Activated CD8-positive, alpha-beta memory T cell treated with anti-CD3 and anti-CD28 coated beads, Interleukin-2, amount 10 ng/mL, durations not matched to agents 7 days and 5 days (primary cell): ENCODE measurements at regions not wholly inside any gene's neighbourhood (a gene's known extent, or its start where the extent isn't known, plus 50 kb on each side); places are given as distances from the start of the nearest gene placed in this dataset.

Source experiments
- ATAC-seq: fragments of 150-1000 bp; cut with Tn5 transposase; one replicate; pipeline ENCODE4 v1.10.0; 2021; ENCODE audit warnings: moderate library complexity
- CTCF ChIA-PET: fragments of 350-600 bp; sonication (Branson Sonifier 250); formaldehyde crosslinking; loops from one replicate; lab custom pipeline; 2021; ENCODE audit warnings: antibody characterized with exemption; lab: Charles Lee
- DNase-seq: peaks from one replicate; pipeline ENCODE4 v3.0.0-alpha.2; 2020
- H3K27ac Mint-ChIP-seq: one replicate; pipeline ENCODE4 v1.8.0; 2021; ENCODE audit warnings: mild to moderate bottlenecking, mixed read lengths
- H3K27me3 Mint-ChIP-seq: one replicate; pipeline ENCODE4 v1.8.0; 2021; ENCODE audit warnings: mixed read lengths
- H3K36me3 Mint-ChIP-seq: one replicate; pipeline ENCODE4 v1.8.0; 2021; ENCODE audit warnings: mild to moderate bottlenecking, mixed read lengths
- H3K4me1 Mint-ChIP-seq: one replicate; pipeline ENCODE4 v1.8.0; 2021; ENCODE audit warnings: mixed read lengths
- H3K4me3 Mint-ChIP-seq: one replicate; pipeline ENCODE4 v1.8.0; 2021; ENCODE audit warnings: mild to moderate bottlenecking, moderate library complexity, mixed read lengths
- H3K9me3 Mint-ChIP-seq: one replicate; pipeline ENCODE4 v1.8.0; 2022; ENCODE audit warnings: low read depth, mixed read lengths

DNA sequence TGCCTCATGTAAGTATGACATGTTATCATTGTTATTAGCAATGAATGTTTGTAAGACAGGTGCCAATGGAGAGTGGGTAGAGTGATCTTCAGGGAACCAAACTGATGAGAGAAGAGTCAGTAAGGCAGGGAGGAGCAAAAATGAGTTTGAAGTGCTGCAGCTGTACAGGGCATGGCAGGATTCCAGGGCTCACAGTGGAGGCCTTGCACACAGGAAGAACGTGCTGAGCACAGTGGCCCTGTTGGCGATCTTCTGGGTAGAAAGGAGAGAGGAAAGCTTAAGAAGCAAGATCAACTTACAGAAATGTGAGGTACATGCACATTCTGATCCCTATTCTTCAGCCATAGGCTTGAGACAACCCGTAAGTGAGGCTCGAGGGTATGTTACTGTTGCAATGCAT, 219.3 kb upstream of the TMEM45B start:
- Mint-ChIP-seq H3K27ac (no peak overlapping the region), H3K4me3 (no peak overlapping the region), H3K4me1 (no peaks in the 10 kb centered on the region), H3K9me3 (peaks cover 4% of the 10 kb centered on the region), H3K27me3 (peaks cover 3% of the 10 kb centered on the region), H3K36me3 (no peaks in the 10 kb centered on the region)
- no peak for ATAC-seq
- CTCF ChIA-PET: no interaction called here
- DNase-seq: no peak

DNA sequence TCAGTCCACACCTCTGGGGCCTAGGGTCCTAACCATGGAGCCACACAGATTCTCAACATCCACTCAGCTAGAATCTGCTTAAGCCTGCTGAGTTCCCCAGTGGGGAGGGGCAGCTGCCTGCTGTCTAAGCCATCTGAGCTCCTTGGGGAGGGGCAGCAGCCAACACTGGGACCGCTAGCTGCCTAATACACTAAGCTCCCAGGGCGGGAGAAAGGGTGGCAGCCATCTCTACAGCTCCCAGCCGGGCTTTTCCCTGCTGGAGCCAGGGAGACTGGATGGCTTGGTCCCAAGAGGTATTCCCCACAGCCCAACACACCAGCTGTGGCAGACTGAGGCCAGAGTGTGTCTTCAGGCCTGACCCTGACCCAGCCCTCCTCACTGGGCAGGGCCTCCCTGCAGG, 217.3 kb upstream of the TMEM45B start:
- H3K27me3 Mint-ChIP-seq: peaks cover 5% of the 10 kb centered on the region
- H3K4me3 Mint-ChIP-seq: no peak overlapping the region
- H3K9me3 Mint-ChIP-seq: peaks cover 4% of the 10 kb centered on the region
- no peak for DNase-seq
- CTCF ChIA-PET: no interaction called here
- H3K4me1 Mint-ChIP-seq: no peaks in the 10 kb centered on the region
- ATAC-seq: no peak
- H3K27ac Mint-ChIP-seq: no peak overlapping the region
- no peaks in the 10 kb centered on the region for H3K36me3 Mint-ChIP-seq

DNA sequence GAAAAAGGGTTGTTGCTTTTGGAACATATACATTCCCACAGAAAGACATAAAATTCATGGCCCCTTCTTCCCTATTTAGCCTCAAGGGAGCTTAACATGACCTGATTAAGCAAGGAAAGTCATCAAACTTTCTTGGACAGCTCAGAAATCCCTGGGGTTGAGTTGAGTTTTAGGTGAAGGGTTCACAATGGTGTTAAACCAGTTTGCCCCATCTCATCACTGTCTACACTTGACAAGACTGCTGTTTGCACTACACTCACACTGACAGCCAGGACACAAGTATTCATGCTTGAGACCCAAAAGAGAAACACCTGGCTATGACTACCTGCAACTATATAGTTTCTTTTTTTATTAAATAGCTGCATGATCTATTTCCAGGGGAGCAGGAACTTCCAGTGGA, 209.8 kb upstream of the TMEM45B start:
- no peak overlapping the region for H3K4me3 Mint-ChIP-seq
- H3K27me3 Mint-ChIP-seq: peaks cover 5% of the 10 kb centered on the region
- no peaks in the 10 kb centered on the region for H3K4me1 Mint-ChIP-seq
- H3K36me3 Mint-ChIP-seq: no peaks in the 10 kb centered on the region
- no peaks in the 10 kb centered on the region for H3K9me3 Mint-ChIP-seq
- no peak for DNase-seq
- no peak overlapping the region for H3K27ac Mint-ChIP-seq
- ATAC-seq: no peak
- CTCF ChIA-PET: interaction anchor here (1.2 to 1.7 kb wide), 2 partner anchors 89 to 229 kb away, joined by 3 read pairs; no protein-coding TSS in a partner anchor

DNA sequence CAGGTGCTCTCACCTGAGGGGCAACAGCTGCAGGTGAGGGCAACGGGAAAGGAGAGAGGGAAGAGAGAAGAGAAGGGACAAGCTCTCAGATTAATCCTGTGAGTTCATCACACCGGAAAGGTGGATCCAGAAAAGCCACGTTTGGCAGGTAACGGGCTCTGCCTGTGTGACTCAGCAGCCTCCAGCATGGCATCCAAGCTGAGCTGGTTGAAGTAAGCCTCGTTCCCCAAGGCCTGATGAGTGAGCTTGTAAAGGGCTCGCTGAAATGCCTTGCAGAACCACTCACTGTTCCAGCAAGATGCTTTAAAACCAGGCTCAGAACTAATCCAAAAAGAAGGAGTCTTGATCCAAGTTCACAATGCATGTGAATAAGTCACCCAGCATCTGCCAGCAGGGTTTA, 206.9 kb upstream of the TMEM45B start:
- no peak for ATAC-seq
- CTCF ChIA-PET: no interaction called here
- Mint-ChIP-seq H3K27me3 (peaks cover 3% of the 10 kb centered on the region), H3K4me1 (no peaks in the 10 kb centered on the region), H3K27ac (no peak overlapping the region), H3K4me3 (no peak overlapping the region), H3K9me3 (no peaks in the 10 kb centered on the region), H3K36me3 (no peaks in the 10 kb centered on the region)
- no peak for DNase-seq

DNA sequence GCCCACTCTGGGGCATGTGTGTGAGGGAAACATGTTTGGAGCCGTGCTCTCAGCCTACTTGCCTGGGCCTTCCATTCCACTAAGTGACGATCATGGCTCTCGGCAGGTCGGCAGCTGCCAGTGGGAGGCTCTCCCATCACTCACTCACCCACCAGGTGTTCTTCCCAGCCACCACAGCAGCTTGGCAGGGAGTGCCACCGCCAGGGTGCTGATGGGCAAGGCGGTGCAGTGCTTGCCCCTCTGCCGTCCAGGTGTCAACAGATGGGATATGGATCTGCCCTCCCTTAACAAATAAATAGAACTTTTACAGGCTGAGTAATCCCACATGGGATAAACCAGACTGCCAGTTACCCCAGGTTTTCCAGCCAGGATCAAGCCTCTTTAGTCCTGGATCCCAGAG, 205.5 kb upstream of the TMEM45B start:
- ATAC-seq (no peak), DNase-seq (no peak)
- no peaks in the 10 kb centered on the region for H3K36me3 Mint-ChIP-seq
- H3K27ac Mint-ChIP-seq: no peak overlapping the region
- no peaks in the 10 kb centered on the region for H3K27me3 Mint-ChIP-seq
- no peak overlapping the region for H3K4me3 Mint-ChIP-seq
- no peaks in the 10 kb centered on the region for H3K9me3 Mint-ChIP-seq
- H3K4me1 Mint-ChIP-seq: no peaks in the 10 kb centered on the region
- CTCF ChIA-PET: no interaction called here

DNA sequence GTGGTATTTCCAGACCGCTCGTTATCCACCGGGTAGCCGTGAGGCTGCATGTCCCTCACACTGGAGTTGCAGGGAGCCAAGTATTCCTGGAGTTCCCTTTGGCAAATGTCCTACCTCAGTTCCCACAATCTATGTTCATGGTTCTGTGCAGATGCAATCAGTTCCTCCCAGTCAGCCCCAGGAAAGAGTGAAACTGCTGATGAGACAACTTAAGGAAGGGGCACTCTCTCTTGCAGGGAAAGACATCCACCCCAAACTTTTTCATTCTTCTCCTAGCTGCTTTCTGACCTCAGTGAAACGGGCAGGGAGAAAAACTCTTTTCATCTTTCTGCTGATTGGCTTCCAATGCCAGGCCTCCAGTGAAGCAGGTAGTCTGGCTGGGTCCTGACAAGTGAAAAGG, 205.1 kb upstream of the TMEM45B start:
- Mint-ChIP-seq H3K4me3 (no peak overlapping the region), H3K9me3 (no peaks in the 10 kb centered on the region), H3K27ac (no peak overlapping the region), H3K36me3 (no peaks in the 10 kb centered on the region), H3K27me3 (no peaks in the 10 kb centered on the region), H3K4me1 (no peaks in the 10 kb centered on the region)
- DNase-seq (no peak), ATAC-seq (no peak)
- CTCF ChIA-PET: no interaction called here

DNA sequence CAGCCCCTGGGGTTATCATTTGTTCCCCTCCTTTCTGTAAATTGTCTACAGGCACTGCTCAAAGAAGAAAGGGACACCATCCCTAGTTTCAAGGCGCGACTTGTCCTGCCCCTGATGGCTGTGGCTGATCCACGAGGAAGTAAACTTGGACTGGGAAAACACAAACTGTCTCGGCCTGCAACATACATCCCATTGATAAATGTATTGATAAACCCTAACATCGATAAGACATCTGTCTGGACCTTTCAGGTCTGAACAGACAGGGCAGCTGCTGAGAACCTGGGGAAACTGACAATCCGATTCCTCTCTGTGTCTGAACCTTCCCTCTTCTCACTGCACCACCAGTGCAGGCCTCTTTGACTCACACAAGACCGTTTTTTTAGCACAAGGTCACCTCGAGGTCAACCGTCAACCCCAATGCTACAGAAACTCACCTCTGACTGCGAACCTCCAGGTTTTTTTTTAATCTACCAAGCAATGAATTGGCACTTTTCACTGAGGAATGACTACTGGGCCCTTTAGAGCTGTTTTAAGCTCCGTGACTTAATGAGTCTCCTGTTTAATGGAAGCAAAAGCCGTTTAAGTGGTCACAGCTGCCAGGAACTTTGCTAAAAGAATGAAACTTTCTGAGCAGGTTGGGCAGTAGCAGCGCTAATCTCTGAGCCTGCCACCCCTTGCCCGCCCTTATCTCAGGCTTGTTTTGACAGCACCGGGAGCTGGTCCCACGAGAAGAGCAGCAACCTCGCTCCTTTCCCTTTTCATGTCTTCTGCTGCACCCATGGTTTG, 203.8 kb upstream of the TMEM45B start:
- H3K27me3 Mint-ChIP-seq: no peaks in the 10 kb centered on the region
- ATAC-seq (no peak), DNase-seq (no peak)
- H3K4me3 Mint-ChIP-seq: no peak overlapping the region
- H3K9me3 Mint-ChIP-seq: no peaks in the 10 kb centered on the region
- no peaks in the 10 kb centered on the region for H3K36me3 Mint-ChIP-seq
- H3K4me1 Mint-ChIP-seq: no peaks in the 10 kb centered on the region
- CTCF ChIA-PET: no interaction called here
- no peak overlapping the region for H3K27ac Mint-ChIP-seq

DNA sequence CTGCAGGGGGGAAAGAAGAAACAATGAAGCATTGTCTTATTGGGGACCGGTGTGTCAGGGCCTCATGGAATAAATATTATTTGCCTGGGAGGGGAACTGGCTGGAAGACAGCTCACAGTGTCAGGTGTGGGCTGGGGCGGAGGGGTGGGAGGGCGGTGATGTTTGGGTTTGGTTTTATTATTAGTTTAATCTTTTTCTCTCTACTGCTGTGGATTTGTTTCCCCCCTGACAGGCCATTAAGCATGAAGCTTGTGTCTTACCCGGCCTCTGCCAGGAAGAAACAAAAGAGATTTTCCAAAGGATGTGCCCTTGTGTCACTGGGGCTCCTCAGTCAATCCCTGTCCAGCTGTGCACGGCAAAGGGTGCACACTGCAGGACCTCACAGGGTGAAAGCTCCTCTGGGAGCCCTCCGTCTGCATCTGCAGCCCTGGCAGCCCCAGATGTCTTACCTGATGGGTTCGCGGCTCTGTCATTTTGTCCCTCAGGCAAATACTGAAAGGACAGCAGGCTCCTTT, 203.1 kb upstream of the TMEM45B start:
- H3K27ac Mint-ChIP-seq: no peak overlapping the region
- H3K4me1 Mint-ChIP-seq: no peaks in the 10 kb centered on the region
- DNase-seq (no peak), ATAC-seq (no peak)
- peaks cover 4% of the 10 kb centered on the region for H3K27me3 Mint-ChIP-seq
- H3K9me3 Mint-ChIP-seq: no peaks in the 10 kb centered on the region
- no peak overlapping the region for H3K4me3 Mint-ChIP-seq
- no peaks in the 10 kb centered on the region for H3K36me3 Mint-ChIP-seq
- CTCF ChIA-PET: no interaction called here

DNA sequence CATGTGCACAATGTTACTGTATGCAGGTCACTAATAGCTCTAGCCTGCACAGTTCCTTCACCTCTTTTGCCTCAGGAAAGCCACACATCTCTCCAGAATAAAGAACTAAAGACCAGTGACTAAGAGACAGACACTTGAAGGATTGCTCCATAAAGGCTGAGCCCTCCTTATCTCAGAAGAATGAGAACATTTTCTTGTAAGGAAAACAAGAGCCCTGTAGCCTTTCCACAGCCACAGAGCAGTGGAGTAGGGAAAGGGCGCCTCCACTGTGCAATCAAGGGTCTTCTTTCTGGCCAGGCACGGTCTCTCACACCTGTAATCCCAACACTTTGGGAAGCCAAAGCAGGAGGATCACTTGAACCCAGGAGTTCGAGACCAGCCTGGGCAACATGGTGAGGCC, 202.6 kb upstream of the TMEM45B start:
- H3K9me3 Mint-ChIP-seq: no peaks in the 10 kb centered on the region
- CTCF ChIA-PET: no interaction called here

DNA sequence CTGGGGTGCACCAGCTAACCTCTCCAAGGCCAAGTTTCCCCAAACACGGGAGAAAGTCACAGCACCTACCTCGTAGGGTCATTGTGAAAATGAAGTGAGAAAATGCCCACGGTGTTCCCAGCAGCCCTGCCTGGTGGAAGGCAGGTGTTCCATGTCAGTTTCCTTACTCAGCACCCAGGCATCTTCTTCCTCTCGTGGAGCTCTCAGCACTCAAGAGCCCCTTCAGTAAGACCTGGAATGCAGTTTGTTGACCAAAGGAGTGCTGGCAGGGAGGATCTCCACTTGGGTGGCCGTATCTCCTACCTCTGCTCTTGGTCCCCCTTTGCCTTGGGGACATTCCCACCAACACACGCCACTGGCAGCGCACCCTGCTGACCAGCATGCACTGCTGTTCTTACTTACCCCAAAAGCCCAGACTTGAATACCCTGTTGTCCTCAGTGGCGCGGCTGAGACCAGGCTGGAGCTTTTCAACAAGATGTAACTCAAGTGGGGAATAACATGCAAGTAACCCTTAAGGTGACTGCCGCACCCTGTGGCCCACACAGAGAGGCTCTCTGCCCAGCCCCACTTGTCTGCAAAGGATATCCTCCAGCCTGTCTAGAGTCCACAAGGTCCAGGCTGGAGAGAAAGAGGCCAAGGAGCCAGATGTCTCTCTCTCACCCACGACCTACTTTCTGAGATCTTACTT, 201.2 kb upstream of the TMEM45B start:
- H3K4me1 Mint-ChIP-seq: no peaks in the 10 kb centered on the region

More for the DNA sequence above, 202.6 kb upstream of the TMEM45B start:
- Mint-ChIP-seq H3K27ac (no peak overlapping the region), H3K36me3 (no peaks in the 10 kb centered on the region), H3K27me3 (peaks cover 7% of the 10 kb centered on the region), H3K4me1 (no peaks in the 10 kb centered on the region), H3K4me3 (no peak overlapping the region)
- DNase-seq (no peak), ATAC-seq (no peak)

DNA sequence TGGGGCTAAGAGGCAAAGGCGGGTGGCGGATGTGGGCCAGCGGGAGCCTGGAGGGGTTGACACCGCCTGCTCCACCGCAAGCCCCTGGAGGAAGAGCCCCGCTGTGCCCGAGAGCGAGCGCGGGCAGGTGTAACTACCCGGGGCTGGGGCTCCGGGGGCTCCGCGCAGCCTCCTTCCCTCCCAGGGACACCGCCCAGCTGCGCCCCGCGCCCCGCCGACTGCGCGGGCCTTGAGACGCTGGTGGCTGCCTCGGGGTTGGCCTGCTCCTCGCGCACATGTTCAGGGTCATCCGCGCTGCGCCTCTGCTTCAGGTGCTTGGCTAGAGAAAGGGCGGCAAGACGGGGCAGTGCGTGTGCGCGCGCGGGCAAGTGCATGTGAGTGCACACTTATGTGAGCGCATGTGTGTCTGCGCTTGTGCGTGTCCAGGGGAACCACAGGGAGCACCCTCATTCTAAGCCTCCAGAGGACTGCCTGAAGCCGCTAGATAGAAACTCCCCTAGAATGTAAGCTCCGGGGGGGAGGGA, 197.5 kb upstream of the TMEM45B start:
- CTCF ChIA-PET: no interaction called here
- DNase-seq (no peak), ATAC-seq (no peak)
- Mint-ChIP-seq H3K27me3 (peaks cover 9% of the 10 kb centered on the region), H3K4me1 (no peaks in the 10 kb centered on the region), H3K36me3 (no peaks in the 10 kb centered on the region), H3K4me3 (no peak overlapping the region), H3K27ac (no peak overlapping the region), H3K9me3 (no peaks in the 10 kb centered on the region)

More for the DNA sequence above, 201.2 kb upstream of the TMEM45B start:
- no peaks in the 10 kb centered on the region for H3K9me3 Mint-ChIP-seq
- no peaks in the 10 kb centered on the region for H3K36me3 Mint-ChIP-seq
- CTCF ChIA-PET: no interaction called here
- no peak for ATAC-seq
- no peak overlapping the region for H3K27ac Mint-ChIP-seq
- H3K27me3 Mint-ChIP-seq: peaks cover 9% of the 10 kb centered on the region
- DNase-seq: no peak
- no peak overlapping the region for H3K4me3 Mint-ChIP-seq

DNA sequence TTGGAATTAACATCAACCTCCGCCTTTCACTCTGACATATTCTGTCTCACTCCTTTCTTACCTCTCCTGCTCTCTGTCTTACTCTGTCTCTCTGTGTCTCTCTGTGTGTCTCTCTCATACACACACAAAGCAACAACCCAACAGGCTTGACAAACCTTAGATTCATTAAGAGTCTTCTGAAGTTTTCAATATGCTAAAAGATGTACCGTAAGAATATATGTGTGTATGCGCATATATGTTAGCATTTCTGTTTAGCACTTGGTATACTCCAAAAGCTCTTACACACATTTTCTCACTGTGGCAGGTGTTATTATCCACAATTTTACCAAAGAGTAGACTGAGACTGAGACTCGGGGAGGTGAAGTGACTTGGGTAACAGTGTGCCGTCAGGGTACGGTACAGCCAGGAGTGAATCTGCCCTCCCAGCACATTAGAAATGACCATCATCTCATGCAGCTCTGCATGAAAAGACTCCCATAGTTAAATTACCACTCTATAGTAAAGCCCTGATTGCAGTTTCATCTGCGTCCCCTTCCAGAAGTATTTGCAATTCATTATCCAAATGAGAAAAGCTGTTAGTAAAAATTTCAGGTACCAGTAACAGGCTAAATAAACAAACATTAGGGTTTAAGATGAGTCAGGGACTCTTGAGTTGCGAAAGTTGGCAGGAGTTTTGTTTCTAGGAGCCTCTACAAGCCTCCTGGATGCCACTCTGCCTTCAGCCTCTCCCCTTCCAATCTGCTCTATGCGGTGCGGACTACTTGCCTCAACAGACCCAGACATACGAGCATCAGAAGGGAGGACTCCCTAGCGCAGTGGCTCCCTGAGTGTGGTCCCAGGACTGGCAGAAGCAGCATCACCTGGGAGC, 195.2 kb upstream of the TMEM45B start:
- no peaks in the 10 kb centered on the region for H3K9me3 Mint-ChIP-seq
- ATAC-seq (no peak), DNase-seq (no peak)
- H3K4me1 Mint-ChIP-seq: no peaks in the 10 kb centered on the region
- no peak overlapping the region for H3K4me3 Mint-ChIP-seq
- CTCF ChIA-PET: no interaction called here
- H3K36me3 Mint-ChIP-seq: no peaks in the 10 kb centered on the region
- no peak overlapping the region for H3K27ac Mint-ChIP-seq
- peaks cover 9% of the 10 kb centered on the region for H3K27me3 Mint-ChIP-seq

DNA sequence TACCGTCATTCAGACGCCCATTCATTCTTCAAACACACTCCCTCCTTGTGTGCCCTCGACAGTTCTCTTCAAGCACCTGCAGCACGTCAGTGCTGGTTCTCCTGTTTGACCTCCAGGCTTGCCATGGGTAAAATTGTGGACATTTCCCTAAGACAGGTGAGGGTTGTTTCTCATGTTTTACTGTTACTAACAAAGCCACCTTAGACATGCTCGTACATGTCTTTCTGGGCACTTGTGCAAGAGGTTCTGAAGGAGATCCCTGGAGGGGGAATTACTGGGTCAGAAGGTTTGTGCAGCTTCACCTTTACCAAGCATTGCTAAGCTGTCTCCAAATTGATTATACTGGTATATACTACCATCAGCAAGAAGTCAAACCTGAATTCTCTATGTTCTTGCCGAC, 189.7 kb upstream of the TMEM45B start:
- DNase-seq (no peak), ATAC-seq (no peak)
- H3K27me3 Mint-ChIP-seq: peaks cover 15% of the 10 kb centered on the region
- H3K9me3 Mint-ChIP-seq: no peaks in the 10 kb centered on the region
- CTCF ChIA-PET: no interaction called here
- no peaks in the 10 kb centered on the region for H3K36me3 Mint-ChIP-seq
- H3K27ac Mint-ChIP-seq: no peak overlapping the region
- H3K4me3 Mint-ChIP-seq: no peak overlapping the region
- H3K4me1 Mint-ChIP-seq: no peaks in the 10 kb centered on the region
